ENCODE measurements at regions not wholly inside any gene's neighbourhood (a gene's known extent, or its start where the extent isn't known, plus 50 kb on each side); places are given as distances from the start of the nearest gene placed in this dataset.
"Not testable (repeated sequence)": the region's sequence is repeated elsewhere in the genome, so short reads cannot be mapped to it uniquely, and the experiment has no call there.

DNA sequence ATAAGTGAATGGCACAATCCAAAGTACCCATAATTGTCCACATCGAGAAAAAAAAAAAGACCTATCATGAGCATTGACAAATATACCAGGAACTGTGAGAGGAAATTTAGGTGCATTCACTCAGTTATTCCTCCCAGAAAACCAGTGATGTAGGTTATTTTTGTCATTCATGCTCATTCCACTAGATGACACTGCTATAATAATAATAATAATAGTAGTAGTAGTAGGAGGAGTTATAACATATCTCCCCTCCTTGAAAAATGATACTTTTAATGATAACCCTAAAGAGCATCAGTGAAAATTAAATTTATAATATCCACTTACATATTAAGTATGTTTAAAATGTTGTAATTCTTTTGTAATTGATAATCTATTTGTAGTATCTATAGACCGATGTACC, 463.9 kb upstream of the MIR17HG start:
- no peak for DNase-seq

- no peak for DNase-seq
Observed at GRCh38 chr13:90884066-90884465, 463.4 kb upstream of the MIR17HG start.

GRCh38 chr13:90889906-90890834, 457.3 kb upstream of the MIR17HG start:
- DNase-seq = no peak

- DNase-seq = no peak
Observed at GRCh38 chr13:90891329-90891728, 456.2 kb upstream of the MIR17HG start.

- DNase-seq = not testable (repeated sequence)
Observed at GRCh38 chr13:90893199-90893598, 454.3 kb upstream of the MIR17HG start.

GRCh38 chr13:90896002-90896401, 451.5 kb upstream of the MIR17HG start:
- no peak for DNase-seq

DNA sequence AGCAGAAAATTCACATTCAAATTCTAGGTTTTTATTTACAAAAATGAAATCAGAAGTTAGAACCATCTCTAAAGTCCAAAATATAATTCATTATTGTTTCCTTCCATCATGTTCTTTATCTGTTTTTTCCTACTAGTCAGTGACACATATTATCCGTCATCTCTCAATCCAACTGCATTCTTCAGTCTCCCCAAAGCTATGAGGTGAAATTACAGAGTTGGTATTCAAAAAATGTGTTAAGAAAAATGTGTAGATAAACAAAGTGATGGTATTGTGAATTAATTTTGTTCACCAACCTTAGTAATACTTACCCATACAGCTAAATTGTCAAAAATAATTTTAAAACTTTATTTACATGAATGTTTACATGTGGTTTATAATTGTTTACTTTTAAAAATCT, 448.7 kb upstream of the MIR17HG start:
- DNase-seq = no peak

GRCh38 chr13:90899416-90899815, 448.1 kb upstream of the MIR17HG start:
- no peak for DNase-seq

GRCh38 chr13:90902255-90902654, 445.2 kb upstream of the MIR17HG start:
- DNase-seq = no peak

- no peak for DNase-seq
Observed at GRCh38 chr13:90906554-90906953, 440.9 kb upstream of the MIR17HG start.

DNA sequence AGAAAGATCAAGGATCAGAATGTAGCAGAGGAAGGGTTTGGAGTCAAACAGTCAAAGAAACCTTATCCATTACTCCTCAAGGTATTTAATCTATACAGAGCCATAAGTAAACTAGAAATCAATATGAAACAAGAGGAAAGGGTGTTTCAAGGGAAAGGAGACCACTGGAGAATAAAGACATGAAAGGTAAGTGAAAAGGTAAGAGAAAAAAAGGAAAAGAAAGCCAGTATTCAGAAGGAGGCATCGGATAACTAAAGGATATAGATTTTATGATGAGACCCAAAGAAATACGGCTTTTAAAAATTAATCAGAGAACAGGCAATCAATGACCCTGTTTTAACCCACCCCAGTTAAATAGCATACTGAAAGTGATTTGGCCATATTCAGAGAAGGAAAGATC, 438.7 kb upstream of the MIR17HG start:
- no peak for DNase-seq

- no peak for DNase-seq
Observed at GRCh38 chr13:90910018-90910639, 437.4 kb upstream of the MIR17HG start.

DNA sequence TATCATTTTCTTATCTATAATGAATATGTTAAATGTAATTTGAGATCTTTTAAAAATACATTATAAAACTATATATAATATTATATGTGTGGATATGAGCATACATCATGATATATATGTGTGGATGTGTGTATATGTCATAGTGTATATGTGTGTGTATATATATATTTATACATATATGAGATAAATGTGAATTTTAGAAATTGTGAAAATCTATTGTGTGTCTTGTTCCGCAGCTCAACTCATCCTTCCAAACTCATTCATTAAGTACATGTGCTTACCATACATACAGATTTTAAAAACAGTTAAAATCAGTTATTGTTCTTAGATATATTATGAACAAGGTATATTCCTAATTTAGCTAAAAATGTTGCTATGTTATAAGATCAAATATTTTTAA, 435.2 kb upstream of the MIR17HG start:
- DNase-seq = no peak

DNA sequence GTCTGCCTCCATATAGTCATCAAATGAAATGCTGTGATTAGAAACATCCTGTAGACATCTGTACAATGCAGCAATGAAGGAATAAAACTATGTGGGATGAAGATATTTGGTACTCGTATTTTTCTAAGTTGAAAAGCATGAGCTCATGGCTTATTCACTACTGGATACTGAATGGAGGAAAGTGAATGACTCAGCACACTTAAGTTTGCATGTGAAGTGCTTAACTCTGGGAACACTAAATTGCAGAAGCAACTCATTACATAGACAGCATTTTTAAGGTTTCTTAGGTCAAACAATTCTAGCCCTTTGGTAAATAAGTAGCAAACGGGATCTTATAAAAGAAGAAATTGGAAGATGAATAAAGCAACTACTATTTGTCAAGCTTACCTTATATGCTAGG, 429.0 kb upstream of the MIR17HG start:
- DNase-seq = no peak

- DNase-seq = no peak
Observed at GRCh38 chr13:90919153-90919552, 428.3 kb upstream of the MIR17HG start.

DNA sequence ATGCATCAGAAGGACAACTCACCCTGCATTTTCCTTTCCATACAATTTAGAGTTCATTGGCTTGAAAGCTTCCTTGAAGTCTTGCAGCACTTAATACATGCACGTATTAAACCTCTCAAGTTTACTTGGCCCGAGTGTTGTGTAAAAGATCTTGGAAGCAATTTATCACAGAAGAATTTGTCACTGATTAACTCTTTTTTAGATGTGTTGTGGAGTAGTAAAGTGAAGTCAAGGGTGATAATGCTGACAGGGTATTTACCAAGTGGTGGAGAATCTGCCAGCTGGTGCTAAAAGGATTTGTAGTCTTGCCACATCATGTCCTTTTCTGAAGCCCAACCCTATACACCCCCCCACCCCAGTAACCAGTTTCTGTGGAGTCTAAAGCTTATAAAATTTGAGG, 421.0 kb upstream of the MIR17HG start:
- no peak for DNase-seq

- DNase-seq = no peak
Observed at GRCh38 chr13:90928109-90928508, 419.4 kb upstream of the MIR17HG start.

DNA sequence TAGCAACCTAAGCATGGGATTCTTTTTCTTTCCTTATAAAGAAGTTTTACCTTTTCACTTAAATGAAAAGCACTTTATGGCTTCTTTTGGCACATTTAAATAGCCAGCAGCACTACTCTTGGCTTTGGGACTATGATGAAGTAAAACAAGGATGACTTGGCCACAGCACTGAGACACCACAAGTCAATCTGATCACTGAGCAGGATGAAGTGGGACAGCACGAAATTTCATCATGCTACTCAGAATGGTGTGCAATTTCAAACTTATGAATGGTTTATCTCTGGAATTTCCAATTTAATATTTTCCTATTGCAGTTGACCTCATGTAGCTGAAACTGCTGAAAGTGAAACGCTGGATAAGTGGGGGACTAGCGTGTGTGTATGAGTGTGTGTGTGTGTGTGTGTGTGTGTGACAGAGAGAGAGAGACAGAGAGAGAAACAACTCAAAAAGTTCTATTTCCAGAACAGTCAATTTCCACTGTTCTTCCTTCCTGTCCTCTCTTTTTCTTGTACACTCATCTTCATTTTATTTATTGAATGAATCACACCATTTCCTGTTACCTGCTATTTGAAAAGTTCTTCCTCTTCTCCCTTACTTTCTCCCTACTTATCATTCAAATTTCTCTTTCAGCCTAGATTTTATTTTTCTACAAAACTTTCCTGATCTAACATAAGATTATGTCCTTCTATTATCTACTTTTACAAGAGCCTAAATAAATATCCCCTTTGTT, 414.2 kb upstream of the MIR17HG start:
- no peak for DNase-seq

GRCh38 chr13:90934741-90935140, 412.7 kb upstream of the MIR17HG start:
- DNase-seq = no peak

DNA sequence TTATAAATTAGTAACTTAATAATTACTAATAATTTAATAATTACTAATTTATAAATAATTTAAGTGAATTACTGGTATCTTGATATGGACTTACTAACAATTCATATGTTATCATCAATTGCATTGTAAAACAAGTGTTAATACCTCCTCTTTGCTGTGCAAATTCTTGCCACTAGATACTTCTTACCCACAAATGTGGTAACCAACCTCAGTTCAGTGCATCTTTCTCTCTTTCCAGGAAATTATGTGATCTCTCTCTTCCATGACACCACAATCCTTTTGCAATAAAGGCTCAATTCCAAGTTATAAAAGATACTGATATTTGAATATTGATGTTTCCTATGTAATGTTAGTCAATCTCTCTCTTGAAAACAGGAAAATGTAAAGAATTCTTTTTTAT, 408.6 kb upstream of the MIR17HG start:
- DNase-seq = no peak

- DNase-seq = no peak
Observed at GRCh38 chr13:90943946-90944345, 403.5 kb upstream of the MIR17HG start.

- DNase-seq = not testable (repeated sequence)
Observed at GRCh38 chr13:90945146-90945545, 402.3 kb upstream of the MIR17HG start.

- not testable (repeated sequence) for DNase-seq
Observed at GRCh38 chr13:90946125-90946524, 401.4 kb upstream of the MIR17HG start.

GRCh38 chr13:90947976-90948375, 399.5 kb upstream of the MIR17HG start:
- DNase-seq = no peak
